ENCODE measurements at regions not wholly inside any gene's neighbourhood (a gene's known extent, or its start where the extent isn't known, plus 50 kb on each side); places are given as distances from the start of the nearest gene placed in this dataset.

- TF ChIP-seq NCOA1 (IDR thresholded peaks at IDR 0.05; ENCODE audit: low read depth) (no peak), ILK (tag; IDR thresholded peaks at IDR 0.05; ENCODE audit: borderline replicate concordance, low read depth) (no peak), NR2C2 (CRISPR knock-in tag; IDR thresholded peaks at IDR 0.05) (no peak), NR2C2 (tag; IDR thresholded peaks at IDR 0.05) (no peak), HMGN3 (IDR thresholded peaks at IDR 0.05; ENCODE audit: borderline replicate concordance, extremely low read depth, insufficient read length, low read depth, low read length) (no peak), FOSL1 (tag; conservative IDR thresholded peaks at IDR 0.05) (peak; percentile 85), ZNF239 (CRISPR knock-in tag; IDR thresholded peaks at IDR 0.05) (no peak), ARID1B (IDR thresholded peaks at IDR 0.05) (peak; percentile 33; the same call in 1 of the 2 replicates)
- TF ChIP-seq, protein P1, sequence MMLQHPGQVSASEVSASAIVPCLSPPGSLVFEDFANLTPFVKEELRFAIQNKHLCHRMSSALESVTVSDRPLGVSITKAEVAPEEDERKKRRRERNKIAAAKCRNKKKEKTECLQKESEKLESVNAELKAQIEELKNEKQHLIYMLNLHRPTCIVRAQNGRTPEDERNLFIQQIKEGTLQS (IDR thresholded peaks at IDR 0.05): peak; percentile 44; the same call in 1 of the 2 replicates
- TF ChIP-seq, protein P1 (CRISPR knock-in tag; conservative IDR thresholded peaks at IDR 0.05): no peak
- TF ChIP-seq, protein P2, sequence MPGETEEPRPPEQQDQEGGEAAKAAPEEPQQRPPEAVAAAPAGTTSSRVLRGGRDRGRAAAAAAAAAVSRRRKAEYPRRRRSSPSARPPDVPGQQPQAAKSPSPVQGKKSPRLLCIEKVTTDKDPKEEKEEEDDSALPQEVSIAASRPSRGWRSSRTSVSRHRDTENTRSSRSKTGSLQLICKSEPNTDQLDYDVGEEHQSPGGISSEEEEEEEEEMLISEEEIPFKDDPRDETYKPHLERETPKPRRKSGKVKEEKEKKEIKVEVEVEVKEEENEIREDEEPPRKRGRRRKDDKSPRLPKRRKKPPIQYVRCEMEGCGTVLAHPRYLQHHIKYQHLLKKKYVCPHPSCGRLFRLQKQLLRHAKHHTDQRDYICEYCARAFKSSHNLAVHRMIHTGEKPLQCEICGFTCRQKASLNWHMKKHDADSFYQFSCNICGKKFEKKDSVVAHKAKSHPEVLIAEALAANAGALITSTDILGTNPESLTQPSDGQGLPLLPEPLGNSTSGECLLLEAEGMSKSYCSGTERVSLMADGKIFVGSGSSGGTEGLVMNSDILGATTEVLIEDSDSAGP (CRISPR knock-in tag; IDR thresholded peaks at IDR 0.05): no peak
These were observed 612.1 kb downstream of the TBC1D4 start (continued) for GRCh38 chr13:74869846-74870245.

Data from K562 (cell line).